ENCODE measurements at regions not wholly inside any gene's neighbourhood (a gene's known extent, or its start where the extent isn't known, plus 50 kb on each side); places are given as distances from the start of the nearest gene placed in this dataset.
"Not testable (repeated sequence)": the region's sequence is repeated elsewhere in the genome, so short reads cannot be mapped to it uniquely, and the experiment has no call there.

DNA sequence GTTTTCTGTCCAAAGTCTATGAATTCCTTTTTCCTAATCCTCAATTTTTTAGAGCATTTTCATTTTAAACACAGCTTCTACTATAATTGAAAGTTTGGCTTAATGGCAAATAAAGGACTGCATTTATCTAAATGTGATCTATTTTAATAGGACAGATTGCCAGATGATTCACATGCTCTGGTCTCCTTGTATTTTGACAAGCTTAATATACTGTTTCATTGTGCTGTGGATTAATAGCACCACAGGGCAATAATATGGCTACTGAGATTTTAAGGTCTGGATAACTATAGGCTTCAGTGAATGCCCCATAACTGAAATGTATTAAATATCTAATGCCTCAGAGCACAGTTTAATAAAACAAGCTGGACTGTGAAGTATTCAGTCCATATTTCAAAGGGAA, 1362.8 kb downstream of the XPNPEP1 start:
- no peak overlapping the region for H3K4me3 ChIP-seq (ENCODE audit: low read depth, low read length)
- TF ChIP-seq CTCF (conservative IDR thresholded peaks at IDR 0.05; ENCODE audit: low read depth, low read length), result no peak
- DNase-seq (ENCODE audit: low read depth), result no peak

DNA sequence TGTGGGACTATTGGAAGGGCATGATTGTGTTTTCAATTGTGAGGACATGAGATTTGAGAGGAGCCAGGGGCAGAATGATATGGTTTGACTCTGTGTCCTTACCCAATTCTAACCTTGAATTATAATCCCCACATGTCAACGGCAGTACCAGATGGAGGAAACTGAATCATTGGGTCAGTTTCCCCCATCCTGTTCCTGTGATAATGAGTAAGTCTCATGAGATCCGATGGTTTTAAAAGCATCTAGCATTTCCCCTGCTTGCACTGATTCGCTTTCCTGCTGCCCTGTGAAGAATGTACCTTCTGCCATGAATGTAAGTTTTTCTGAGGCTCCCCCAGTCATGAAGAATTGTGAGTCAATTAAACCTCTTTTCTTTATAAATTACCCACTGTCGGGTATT, 1367.1 kb downstream of the XPNPEP1 start:
- peak; percentile 25 for DNase-seq (ENCODE audit: low read depth)
- no peak for TF ChIP-seq CTCF (conservative IDR thresholded peaks at IDR 0.05; ENCODE audit: low read depth, low read length)
- no peak overlapping the region for H3K4me3 ChIP-seq (ENCODE audit: low read depth, low read length)

GRCh38 chr10:108545921-108546320, 1377.4 kb downstream of the XPNPEP1 start:
- TF ChIP-seq CTCF (conservative IDR thresholded peaks at IDR 0.05; ENCODE audit: low read depth, low read length), result no peak
- no peak overlapping the region for H3K4me3 ChIP-seq (ENCODE audit: low read depth, low read length)
- DNase-seq (ENCODE audit: low read depth), result no peak

DNA sequence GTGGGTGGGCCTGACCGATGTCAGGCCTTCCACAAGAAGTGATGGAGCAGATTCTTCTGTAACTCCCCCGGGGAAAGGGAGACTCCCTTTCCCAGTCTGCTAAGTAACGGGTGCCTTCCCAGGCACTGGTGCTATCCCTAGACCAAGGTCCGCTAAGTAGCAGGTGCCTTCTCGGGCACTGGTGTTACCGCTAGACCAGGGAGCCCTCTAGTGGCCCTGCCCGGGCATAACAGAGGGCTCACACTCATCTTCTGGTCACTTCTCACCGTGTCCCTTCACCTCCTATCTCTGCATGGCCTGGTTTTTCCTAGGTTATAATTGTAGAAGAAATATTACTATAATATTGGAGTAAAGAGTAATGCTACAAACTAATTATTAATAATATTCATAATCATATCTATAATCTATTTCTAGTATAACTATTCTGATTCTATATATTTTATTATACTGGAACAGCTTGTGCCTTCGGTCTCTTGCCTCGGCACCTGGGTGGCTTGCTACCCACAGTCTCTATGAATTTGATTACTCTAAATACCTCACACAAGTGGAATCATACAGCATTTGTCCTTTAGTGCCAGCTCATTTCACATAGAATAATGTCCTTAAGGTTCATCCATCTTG, 1378.7 kb downstream of the XPNPEP1 start:
- no peak overlapping the region for H3K4me3 ChIP-seq (ENCODE audit: low read depth, low read length)
- TF ChIP-seq CTCF (conservative IDR thresholded peaks at IDR 0.05; ENCODE audit: low read depth, low read length), result peak; percentile 94
- DNase-seq (ENCODE audit: low read depth), result peak; percentile 78

DNA sequence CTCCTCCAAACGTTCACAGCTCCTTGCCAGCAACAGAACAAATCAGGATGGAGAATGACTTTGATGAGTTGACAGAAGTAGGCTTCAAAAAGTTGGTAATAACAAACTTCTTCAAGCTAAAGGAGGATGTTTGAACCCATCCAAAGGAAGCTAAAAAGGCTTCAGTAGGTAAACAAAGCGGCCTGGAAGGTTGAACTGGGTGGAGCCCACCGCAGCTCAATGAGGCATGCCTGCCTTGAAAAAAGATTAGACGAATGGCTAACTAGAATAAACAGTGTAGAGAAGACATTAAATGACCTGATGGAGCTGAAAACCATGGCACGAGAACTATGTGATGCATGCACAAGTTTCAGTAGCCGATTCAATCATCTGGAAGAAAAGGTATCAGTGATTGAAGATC, 1369.0 kb upstream of the SORCS1 start:
- DNase-seq (ENCODE audit: low read depth); H3K4me3 ChIP-seq (ENCODE audit: low read depth, low read length): not testable (repeated sequence)

DNA sequence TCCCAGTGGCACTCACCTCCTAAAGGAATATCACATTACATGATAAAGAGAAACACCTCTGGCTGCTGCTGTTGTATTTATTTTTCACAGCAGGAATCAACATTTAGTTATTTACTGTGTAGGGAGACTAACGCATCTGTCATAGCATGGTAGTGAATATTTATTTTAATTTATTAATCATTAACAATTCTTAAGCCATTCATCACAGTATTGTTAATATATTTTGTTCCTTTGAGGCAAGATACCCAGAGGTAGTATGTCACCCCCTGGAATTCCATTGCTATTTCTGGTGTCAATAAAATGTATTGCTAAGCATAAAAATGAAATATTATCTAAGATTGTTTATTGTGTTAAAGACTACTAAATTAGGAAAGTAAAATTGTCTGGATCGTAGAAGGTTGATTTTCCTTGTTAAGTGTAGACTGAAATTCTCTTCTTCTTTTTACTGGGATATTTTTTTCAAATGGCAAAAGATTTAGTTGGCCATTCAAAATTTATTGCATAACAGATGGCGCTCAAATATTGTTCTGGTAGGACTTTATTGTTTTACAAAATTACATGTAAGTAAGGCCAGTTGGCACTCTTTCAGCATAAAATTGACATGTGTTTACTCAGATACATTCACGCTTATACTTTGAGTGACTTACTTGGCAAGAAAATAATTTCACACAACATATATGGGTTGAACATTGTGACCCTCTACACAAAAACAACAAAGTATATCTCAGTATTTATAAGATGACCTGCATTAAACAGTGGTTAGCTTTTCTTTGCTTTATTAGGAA, 1358.7 kb upstream of the SORCS1 start:
- no peak overlapping the region for H3K4me3 ChIP-seq (ENCODE audit: low read depth, low read length)
- TF ChIP-seq CTCF (conservative IDR thresholded peaks at IDR 0.05; ENCODE audit: low read depth, low read length), result no peak
- DNase-seq (ENCODE audit: low read depth), result no peak

- DNase-seq (ENCODE audit: low read depth), result no peak
- TF ChIP-seq CTCF (conservative IDR thresholded peaks at IDR 0.05; ENCODE audit: low read depth, low read length), result no peak
- H3K4me3 ChIP-seq (ENCODE audit: low read depth, low read length), result no peak overlapping the region
Measured at GRCh38 chr10:108521827-108522492, 1357.5 kb upstream of the SORCS1 start.
